CD4-positive, alpha-beta T cell (primary cell): ENCODE measurements at regions not wholly inside any gene's neighbourhood (a gene's known extent, or its start where the extent isn't known, plus 50 kb on each side); places are given as distances from the start of the nearest gene placed in this dataset.
"Not testable (repeated sequence)": the region's sequence is repeated elsewhere in the genome, so short reads cannot be mapped to it uniquely, and the experiment has no call there.

ENCODE experiments used
- ATAC-seq: fragments of 200-7000 bp; cut with Tn5 transposase; one replicate; pipeline ENCODE4 v1.10.0; 2022; ENCODE audit warnings: mild to moderate bottlenecking; ENCODE audit not compliant: poor library complexity
- CTCF ChIA-PET: fragments of 350-600 bp; sonication (Branson Sonifier 250); formaldehyde crosslinking; loops from one replicate; lab custom pipeline; 2021; ENCODE audit warnings: antibody characterized with exemption, inconsistent platforms; lab: Charles Lee
- POLR2A ChIA-PET: fragments of 350-600 bp; sonication (Branson Sonifier 250); formaldehyde crosslinking; loops from one replicate; lab custom pipeline; 2021; ENCODE audit warnings: antibody characterized with exemption, inconsistent platforms; lab: Charles Lee
- DNase-seq, 14 experiments: peaks; one replicate each; pipeline ENCODE4 v3.0.0-alpha.2; 2013 to 2020; ENCODE audit warnings: mixed read lengths in 2 of 14
- H3K27ac ChIP-seq, 2 donors: one replicate each; pipeline versions ENCODE4 v1.5.1 to v1.7.0; 2013; ENCODE audit warnings: low read length in 2 of 2, low read depth in 1 of 2, mild to moderate bottlenecking in 1 of 2
- H3K27me3 ChIP-seq, 2 experiments: 1 replicate in 1 of 2; 2 replicates in 1 of 2; pipeline versions ENCODE4 v1.6.1 to v1.7.0; 2013; ENCODE audit warnings: low read length in 2 of 2, control low read depth in 1 of 2, mild to moderate bottlenecking in 1 of 2, moderate library complexity in 1 of 2; ENCODE audit not compliant: insufficient read depth in 2 of 2, control insufficient read depth in 1 of 2
- H3K36me3 ChIP-seq: one replicate; pipeline ENCODE4 v1.6.1; 2013; ENCODE audit warnings: low read length, control low read depth; ENCODE audit not compliant: insufficient read depth
- H3K4me1 ChIP-seq: one replicate; pipeline ENCODE4 v1.6.1; 2013; ENCODE audit warnings: low read length, control low read depth; ENCODE audit not compliant: insufficient read depth
- H3K4me3 ChIP-seq: one replicate; pipeline ENCODE4 v1.5.1; 2013; ENCODE audit warnings: mild to moderate bottlenecking, low read length, moderate library complexity
- H3K9me3 ChIP-seq, 2 experiments: 1 replicate in 1 of 2; 2 replicates in 1 of 2; pipeline versions ENCODE4 v1.6.1 to v1.7.0; 2013; ENCODE audit warnings: low read length in 2 of 2, mild to moderate bottlenecking in 2 of 2, control low read depth in 1 of 2, moderate library complexity in 1 of 2; ENCODE audit not compliant: control insufficient read depth in 1 of 2, insufficient read depth in 1 of 2
- H3K27ac Mint-ChIP-seq: one replicate; pipeline ENCODE4 v1.8.0; 2020; ENCODE audit warnings: mixed read lengths
- H3K27me3 Mint-ChIP-seq: one replicate; pipeline ENCODE4 v1.8.0; 2021; ENCODE audit warnings: mixed read lengths
- H3K36me3 Mint-ChIP-seq: one replicate; pipeline ENCODE4 v1.8.0; 2021; ENCODE audit warnings: low read depth, mixed read lengths
- H3K4me1 Mint-ChIP-seq: one replicate; pipeline ENCODE4 v1.8.0; 2021; ENCODE audit warnings: low read depth, mixed read lengths
- H3K4me3 Mint-ChIP-seq: one replicate; pipeline ENCODE4 v1.8.0; 2020; ENCODE audit warnings: mild to moderate bottlenecking, mixed read lengths
- H3K9me3 Mint-ChIP-seq: one replicate; pipeline ENCODE4 v1.8.0; 2020; ENCODE audit warnings: mixed read lengths
- CTCF ChIP-seq: fragments of 200-600 bp; IDR thresholded peaks from one replicate; pipeline ENCODE4 v1.8.0; 2022; ENCODE audit warnings: antibody characterized with exemption, mild to moderate bottlenecking
- intact Hi-C, 2 experiments: fragments of 100-400 bp; cut with DNase I in 1 of 2; cut with micrococcal nuclease in 1 of 2; formaldehyde crosslinking; loops; one replicate each; pipeline versions ENCODE4 v1.15.1 to v1.9.0; 2023 to 2025; cut with DNase I, micrococcal nuclease

DNA sequence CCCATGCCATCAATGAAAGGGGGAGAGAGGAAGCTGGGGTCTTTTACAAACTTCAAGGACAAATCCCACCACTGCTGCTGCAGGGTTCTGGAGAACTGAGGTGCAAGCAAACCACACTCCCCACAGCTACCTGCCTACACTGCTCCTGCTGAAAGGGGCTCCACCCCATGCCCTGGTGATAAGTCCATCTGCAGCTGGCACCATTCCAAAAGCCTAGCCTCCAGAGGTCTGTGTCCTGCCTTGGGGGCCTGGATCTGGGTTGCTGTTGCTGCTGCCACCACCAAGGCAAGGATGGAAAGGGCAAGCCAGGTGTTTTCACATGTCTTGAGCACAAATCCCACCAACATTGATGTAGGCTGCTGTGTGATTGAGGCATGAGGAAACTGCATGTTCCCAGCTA, 97.4 kb upstream of the UBE2E3 start:
- no peak for ATAC-seq
- ChIA-PET POLR2A (no interaction called here), CTCF (no interaction called here)
- H3K9me3 Mint-ChIP-seq = peaks cover 2% of the 10 kb centered on the region
- no peaks in the 10 kb centered on the region for H3K4me1 Mint-ChIP-seq
- peaks cover 5 to 7% of the 10 kb centered on the region in 2 experiments for H3K9me3 ChIP-seq
- H3K27me3 ChIP-seq = no peaks in the 10 kb centered on the region
- no peak overlapping the region for H3K4me3 ChIP-seq
- DNase-seq = no peak
- no peaks in the 10 kb centered on the region for H3K36me3 Mint-ChIP-seq
- peaks cover 10% of the 10 kb centered on the region for H3K27me3 Mint-ChIP-seq
- no peak for TF ChIP-seq CTCF
- H3K4me1 ChIP-seq = no peaks in the 10 kb centered on the region
- intact Hi-C loops = no loop called here
- H3K27ac ChIP-seq = no peak overlapping the region
- no peaks in the 10 kb centered on the region for H3K36me3 ChIP-seq
- no peak overlapping the region for H3K27ac Mint-ChIP-seq
- no peak overlapping the region for H3K4me3 Mint-ChIP-seq

- CTCF ChIA-PET = no interaction called here
- DNase-seq = no peak
- Histone ChIP-seq H3K27me3 (no peaks in the 10 kb centered on the region), H3K4me3 (no peak overlapping the region), H3K9me3 (no peaks in the 10 kb centered on the region), H3K36me3 (no peaks in the 10 kb centered on the region), H3K27ac (no peak overlapping the region), H3K4me1 (no peaks in the 10 kb centered on the region)
- peaks cover 29% of the 10 kb centered on the region for H3K27me3 Mint-ChIP-seq
- POLR2A ChIA-PET = no interaction called here
- ATAC-seq = no peak
- no peak overlapping the region for H3K27ac Mint-ChIP-seq
- peaks cover 6% of the 10 kb centered on the region for H3K9me3 Mint-ChIP-seq
- H3K4me3 Mint-ChIP-seq = no peak overlapping the region
- no peaks in the 10 kb centered on the region for H3K36me3 Mint-ChIP-seq
- H3K4me1 Mint-ChIP-seq = no peaks in the 10 kb centered on the region
- intact Hi-C loops = no loop called here
- TF ChIP-seq CTCF = no peak
These were observed 103.9 kb upstream of the UBE2E3 start for GRCh38 chr2:180876506-180876905.

GRCh38 chr2:180873219-180873618, 107.2 kb upstream of the UBE2E3 start:
- no peak for ATAC-seq
- Mint-ChIP-seq H3K9me3 (peaks cover 6% of the 10 kb centered on the region), H3K4me1 (no peaks in the 10 kb centered on the region), H3K4me3 (no peak overlapping the region), H3K36me3 (no peaks in the 10 kb centered on the region), H3K27ac (no peak overlapping the region), H3K27me3 (peaks cover 41% of the 10 kb centered on the region)
- Histone ChIP-seq H3K27ac (no peak overlapping the region), H3K4me1 (no peaks in the 10 kb centered on the region), H3K4me3 (no peak overlapping the region), H3K36me3 (no peaks in the 10 kb centered on the region), H3K27me3 (no peaks in the 10 kb centered on the region), H3K9me3 (no peaks in the 10 kb centered on the region)
- no peak for TF ChIP-seq CTCF
- intact Hi-C loops = no loop called here
- POLR2A ChIA-PET = no interaction called here
- DNase-seq = no peak
- CTCF ChIA-PET = no interaction called here

- H3K4me1 ChIP-seq, POLR2A ChIA-PET, ATAC-seq, DNase-seq, intact Hi-C loops, H3K4me3 Mint-ChIP-seq, H3K9me3 Mint-ChIP-seq, H3K4me1 Mint-ChIP-seq, H3K36me3 Mint-ChIP-seq, H3K36me3 ChIP-seq, H3K9me3 ChIP-seq, H3K27ac ChIP-seq, CTCF ChIA-PET, H3K4me3 ChIP-seq, H3K27ac Mint-ChIP-seq, H3K27me3 ChIP-seq: not testable (repeated sequence)
- H3K27me3 Mint-ChIP-seq = peaks cover 44% of the 10 kb centered on the region
These were observed 107.6 kb upstream of the UBE2E3 start for GRCh38 chr2:180872781-180873180.
